Chondrocyte (in vitro differentiated cells): ENCODE measurements at regions not wholly inside any gene's neighbourhood (a gene's known extent, or its start where the extent isn't known, plus 50 kb on each side); places are given as distances from the start of the nearest gene placed in this dataset.

Experiments used
- DNase-seq: peaks from one replicate; pipeline ENCODE4 v3.0.0; 2021; ENCODE audit warnings: mixed read lengths, low spot score
- H3K27ac Mint-ChIP-seq: one replicate; pipeline ENCODE4 v1.8.0; 2021; ENCODE audit warnings: mild to moderate bottlenecking, moderate library complexity, mixed read lengths; ENCODE audit not compliant: unreplicated experiment
- H3K27me3 Mint-ChIP-seq: 2 replicates; pipeline ENCODE4 v1.8.0; 2021; ENCODE audit warnings: low read depth, mixed read lengths
- H3K36me3 Mint-ChIP-seq: 2 replicates; pipeline ENCODE4 v1.8.0; 2021; ENCODE audit warnings: low read depth, mixed read lengths
- H3K4me1 Mint-ChIP-seq: 2 replicates; pipeline ENCODE4 v1.8.0; 2021; ENCODE audit warnings: low read depth, mild to moderate bottlenecking, mixed read lengths
- H3K4me3 Mint-ChIP-seq: one replicate; pipeline ENCODE4 v1.8.0; 2021; ENCODE audit warnings: mild to moderate bottlenecking, moderate library complexity, mixed read lengths; ENCODE audit not compliant: unreplicated experiment
- H3K9me3 Mint-ChIP-seq: 2 replicates; pipeline ENCODE4 v1.8.0; 2021; ENCODE audit warnings: low read depth, mixed read lengths
- CTCF ChIP-seq: fragments of 200-600 bp; sonication (generic); IDR thresholded peaks from 2 replicates; pipeline ENCODE4 v1.5.0; 2021; ENCODE audit warnings: antibody characterized with exemption, mild to moderate bottlenecking, moderate library complexity

DNA sequence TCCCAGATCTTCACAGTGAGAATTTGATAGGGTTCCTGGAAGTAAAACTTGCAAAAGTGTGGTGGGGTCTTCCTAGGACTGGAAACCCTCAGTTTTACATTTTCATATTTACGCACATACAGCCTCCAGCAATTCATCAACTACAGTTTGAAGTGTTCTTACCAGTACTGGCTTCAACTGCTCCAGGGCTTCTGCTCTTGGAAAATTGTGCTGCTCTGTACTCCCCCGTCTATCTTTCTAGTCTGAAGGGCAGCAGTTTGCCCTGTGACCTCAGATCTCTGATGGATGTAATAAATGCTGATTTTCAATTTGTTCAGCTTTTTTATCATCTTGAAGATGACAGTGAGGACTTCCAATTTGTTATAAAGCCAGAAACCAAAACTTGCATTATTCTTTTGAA lies 458.9 kb upstream of the FSTL5 start:
- no peak for DNase-seq
- no peak overlapping the region for H3K27ac Mint-ChIP-seq
- no peaks in the 10 kb centered on the region for H3K27me3 Mint-ChIP-seq
- H3K4me1 Mint-ChIP-seq, result no peaks in the 10 kb centered on the region
- TF ChIP-seq CTCF, result no peak
- H3K9me3 Mint-ChIP-seq, result no peaks in the 10 kb centered on the region
- H3K4me3 Mint-ChIP-seq, result no peak overlapping the region
- no peaks in the 10 kb centered on the region for H3K36me3 Mint-ChIP-seq

DNA sequence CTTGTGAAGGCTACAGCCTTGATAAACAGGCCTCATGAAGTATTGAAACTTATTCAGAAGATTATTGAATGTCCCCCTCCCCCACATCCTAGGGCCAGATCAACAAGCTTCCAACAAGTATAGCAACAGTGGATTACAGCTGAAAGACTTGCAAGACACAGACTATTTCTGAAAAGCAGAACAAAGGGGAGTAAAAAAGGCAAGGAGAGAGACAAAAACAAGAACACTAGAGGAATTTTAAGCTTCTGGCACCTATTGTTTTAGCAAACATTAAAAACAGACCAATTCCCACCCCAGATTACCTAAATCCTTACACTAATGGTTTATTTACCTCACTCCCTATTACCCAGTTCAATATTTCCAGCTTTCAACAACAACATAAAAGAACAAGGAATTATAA lies 446.3 kb upstream of the FSTL5 start:
- no peak overlapping the region for H3K4me3 Mint-ChIP-seq
- DNase-seq, result no peak
- no peak for TF ChIP-seq CTCF
- H3K27me3 Mint-ChIP-seq, result peaks cover 12% of the 10 kb centered on the region
- H3K9me3 Mint-ChIP-seq, result no peaks in the 10 kb centered on the region
- H3K4me1 Mint-ChIP-seq, result no peaks in the 10 kb centered on the region
- no peaks in the 10 kb centered on the region for H3K36me3 Mint-ChIP-seq
- no peak overlapping the region for H3K27ac Mint-ChIP-seq

GRCh38 chr4:162586266-162586665 lies 422.5 kb upstream of the FSTL5 start:
- H3K36me3 Mint-ChIP-seq, result no peaks in the 10 kb centered on the region
- no peak for TF ChIP-seq CTCF
- no peak overlapping the region for H3K4me3 Mint-ChIP-seq
- peaks cover 8% of the 10 kb centered on the region for H3K27me3 Mint-ChIP-seq
- no peaks in the 10 kb centered on the region for H3K9me3 Mint-ChIP-seq
- H3K4me1 Mint-ChIP-seq, result no peaks in the 10 kb centered on the region
- H3K27ac Mint-ChIP-seq, result no peak overlapping the region
- no peak for DNase-seq

GRCh38 chr4:162582180-162582579 lies 418.4 kb upstream of the FSTL5 start:
- TF ChIP-seq CTCF, result no peak
- no peak for DNase-seq
- no peaks in the 10 kb centered on the region for H3K4me1 Mint-ChIP-seq
- H3K27ac Mint-ChIP-seq, result no peak overlapping the region
- H3K9me3 Mint-ChIP-seq, result no peaks in the 10 kb centered on the region
- H3K27me3 Mint-ChIP-seq, result peaks cover 7% of the 10 kb centered on the region
- no peaks in the 10 kb centered on the region for H3K36me3 Mint-ChIP-seq
- no peak overlapping the region for H3K4me3 Mint-ChIP-seq

DNA sequence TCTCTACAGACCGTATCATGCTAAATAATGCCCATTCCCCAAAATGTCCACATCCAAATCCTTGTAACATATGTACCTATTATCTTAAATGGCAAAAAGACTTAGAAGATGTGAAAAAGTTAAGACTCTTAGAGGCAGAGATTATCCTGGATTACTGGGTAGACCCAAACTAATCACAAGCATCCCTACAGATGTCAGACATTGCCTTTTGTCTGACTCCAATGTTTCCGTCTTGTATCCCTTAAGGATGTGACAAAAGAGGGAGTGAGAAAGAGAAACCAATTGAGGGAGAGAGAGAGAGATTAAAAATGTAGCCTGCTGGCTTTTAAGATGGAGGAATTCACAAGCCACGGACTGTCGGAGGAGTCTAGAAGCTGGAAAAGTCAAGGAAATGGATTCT lies 401.9 kb upstream of the FSTL5 start:
- H3K4me3 Mint-ChIP-seq, result no peak overlapping the region
- peaks cover 3% of the 10 kb centered on the region for H3K9me3 Mint-ChIP-seq
- peaks cover 2% of the 10 kb centered on the region for H3K36me3 Mint-ChIP-seq
- peaks cover 8% of the 10 kb centered on the region for H3K27me3 Mint-ChIP-seq
- H3K4me1 Mint-ChIP-seq, result no peaks in the 10 kb centered on the region
- DNase-seq, result no peak
- H3K27ac Mint-ChIP-seq, result no peak overlapping the region
- TF ChIP-seq CTCF, result no peak
